ENCODE measurements at regions not wholly inside any gene's neighbourhood (a gene's known extent, or its start where the extent isn't known, plus 50 kb on each side); places are given as distances from the start of the nearest gene placed in this dataset.

GRCh38 chr9:14418301-14418940, 104.5 kb upstream of the NFIB start:
- Histone ChIP-seq H3K36me3 (ENCODE audit: insufficient read depth, low read length) (no peaks in the 10 kb centered on the region), H3K27me3 (ENCODE audit: insufficient read depth, low read length) (no peaks in the 10 kb centered on the region), H3F3A (ENCODE audit: insufficient read depth, low read length) (no peaks in the 10 kb centered on the region), H3K9me3 (ENCODE audit: low read length) (no peaks in the 10 kb centered on the region), H3K4me3 (ENCODE audit: low read depth, low read length, poor library complexity, severe bottlenecking) (no peak overlapping the region), H3K79me2 (ENCODE audit: insufficient read depth, low read length) (no peaks in the 10 kb centered on the region), H3K4me1 (ENCODE audit: insufficient read depth, low read length, severe bottlenecking) (no peaks in the 10 kb centered on the region), H3K9ac (ENCODE audit: low read length) (no peak overlapping the region), H3K4me2 (ENCODE audit: low read length) (no peak overlapping the region), H2AFZ (ENCODE audit: low read length) (no peak overlapping the region), H4K20me1 (ENCODE audit: insufficient read depth, low read length) (no peaks in the 10 kb centered on the region), H3K9me2 (ENCODE audit: low read depth, low read length) (no peaks in the 10 kb centered on the region), H3K27ac (ENCODE audit: low read depth, low read length, poor library complexity, severe bottlenecking) (no peak overlapping the region)
- no peak for TF ChIP-seq EZH2 (IDR thresholded peaks at IDR 0.05; ENCODE audit: borderline replicate concordance, low read length)
- TF ChIP-seq CTCF (IDR thresholded peaks at IDR 0.05; ENCODE audit: low read length): no peak

DNA sequence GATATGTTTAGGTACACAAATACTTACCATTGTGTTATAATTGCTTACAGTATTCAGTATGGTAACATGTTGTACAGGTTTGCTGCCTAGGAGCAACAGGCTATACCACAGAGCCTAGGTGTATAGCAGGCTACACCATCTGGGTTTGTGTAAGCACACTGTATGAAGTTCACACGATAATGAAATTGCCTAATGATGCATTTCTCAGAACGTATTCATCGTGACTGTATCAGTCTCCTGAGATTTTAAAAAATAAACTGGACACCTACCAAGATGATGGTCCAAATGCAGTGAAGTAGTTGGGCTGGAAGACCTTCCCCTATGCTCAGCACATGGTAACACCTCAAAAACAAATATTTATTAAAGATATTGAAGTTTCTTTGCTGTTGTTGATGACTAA, 103.3 kb upstream of the NFIB start:
- no peak overlapping the region for H3K4me2 ChIP-seq (ENCODE audit: low read length)
- no peaks in the 10 kb centered on the region for H3K4me1 ChIP-seq (ENCODE audit: insufficient read depth, low read length, severe bottlenecking)
- H3K36me3 ChIP-seq (ENCODE audit: insufficient read depth, low read length): no peaks in the 10 kb centered on the region
- H4K20me1 ChIP-seq (ENCODE audit: insufficient read depth, low read length): no peaks in the 10 kb centered on the region
- no peaks in the 10 kb centered on the region for H3K9me3 ChIP-seq (ENCODE audit: low read length)
- no peak overlapping the region for H3K4me3 ChIP-seq (ENCODE audit: low read depth, low read length, poor library complexity, severe bottlenecking)
- no peaks in the 10 kb centered on the region for H3K79me2 ChIP-seq (ENCODE audit: insufficient read depth, low read length)
- H3K27ac ChIP-seq (ENCODE audit: low read depth, low read length, poor library complexity, severe bottlenecking): no peak overlapping the region
- H3F3A ChIP-seq (ENCODE audit: insufficient read depth, low read length): no peaks in the 10 kb centered on the region
- H3K27me3 ChIP-seq (ENCODE audit: insufficient read depth, low read length): no peaks in the 10 kb centered on the region
- H2AFZ ChIP-seq (ENCODE audit: low read length): no peak overlapping the region
- no peaks in the 10 kb centered on the region for H3K9me2 ChIP-seq (ENCODE audit: low read depth, low read length)
- H3K9ac ChIP-seq (ENCODE audit: low read length): no peak overlapping the region
- TF ChIP-seq EZH2 (IDR thresholded peaks at IDR 0.05; ENCODE audit: borderline replicate concordance, low read length) (no peak), CTCF (IDR thresholded peaks at IDR 0.05; ENCODE audit: low read length) (no peak)

GRCh38 chr9:14415947-14416346, 102.0 kb upstream of the NFIB start:
- no peak overlapping the region for H3K9ac ChIP-seq (ENCODE audit: low read length)
- H3K4me2 ChIP-seq (ENCODE audit: low read length): no peak overlapping the region
- H3K9me2 ChIP-seq (ENCODE audit: low read depth, low read length): no peaks in the 10 kb centered on the region
- no peaks in the 10 kb centered on the region for H3K36me3 ChIP-seq (ENCODE audit: insufficient read depth, low read length)
- H3K27me3 ChIP-seq (ENCODE audit: insufficient read depth, low read length): no peaks in the 10 kb centered on the region
- no peak overlapping the region for H3K27ac ChIP-seq (ENCODE audit: low read depth, low read length, poor library complexity, severe bottlenecking)
- H4K20me1 ChIP-seq (ENCODE audit: insufficient read depth, low read length): no peaks in the 10 kb centered on the region
- no peaks in the 10 kb centered on the region for H3K4me1 ChIP-seq (ENCODE audit: insufficient read depth, low read length, severe bottlenecking)
- H3K9me3 ChIP-seq (ENCODE audit: low read length): no peaks in the 10 kb centered on the region
- no peaks in the 10 kb centered on the region for H3K79me2 ChIP-seq (ENCODE audit: insufficient read depth, low read length)
- no peak overlapping the region for H3K4me3 ChIP-seq (ENCODE audit: low read depth, low read length, poor library complexity, severe bottlenecking)
- H3F3A ChIP-seq (ENCODE audit: insufficient read depth, low read length): no peaks in the 10 kb centered on the region
- no peak overlapping the region for H2AFZ ChIP-seq (ENCODE audit: low read length)
- TF ChIP-seq EZH2 (IDR thresholded peaks at IDR 0.05; ENCODE audit: borderline replicate concordance, low read length) (no peak), CTCF (IDR thresholded peaks at IDR 0.05; ENCODE audit: low read length) (no peak)
